ENCODE measurements at regions not wholly inside any gene's neighbourhood (a gene's known extent, or its start where the extent isn't known, plus 50 kb on each side); places are given as distances from the start of the nearest gene placed in this dataset.

GRCh38 chr6:138638604-138639003, 135.0 kb upstream of the CCDC28A start:
- Histone ChIP-seq H2AFZ (ENCODE audit: low read length) (no peak overlapping the region), H3F3A (ENCODE audit: low read depth) (no peaks in the 10 kb centered on the region), H3K9me2 (replicated peaks; ENCODE audit: low read depth, low read length) (no peaks in the 10 kb centered on the region), H4K20me1 (ENCODE audit: insufficient read depth, low read length, poor library complexity, severe bottlenecking) (no peaks in the 10 kb centered on the region), H3K9ac (ENCODE audit: low read depth, low read length, poor library complexity, severe bottlenecking) (no peak overlapping the region), H3K4me2 (ENCODE audit: low read depth, low read length, poor library complexity, severe bottlenecking) (no peak overlapping the region), H3K4me3 (ENCODE audit: low read length, poor library complexity, severe bottlenecking) (no peak overlapping the region), H3K79me2 (ENCODE audit: insufficient read depth, low read length) (no peaks in the 10 kb centered on the region), H3K4me1 (ENCODE audit: insufficient read depth, low read length, poor library complexity, severe bottlenecking) (no peaks in the 10 kb centered on the region), H3K9me3 (ENCODE audit: insufficient read depth, low read depth, low read length) (no peaks in the 10 kb centered on the region), H3K36me3 (ENCODE audit: insufficient read depth, low read length) (no peaks in the 10 kb centered on the region), H3K27me3 (ENCODE audit: insufficient read depth, low read length, poor library complexity, severe bottlenecking) (no peaks in the 10 kb centered on the region)
- no peak for TF ChIP-seq CTCF (conservative IDR thresholded peaks at IDR 0.05; ENCODE audit: low read length)
- no peak for TF ChIP-seq EZH2phosphoT487 (IDR thresholded peaks at IDR 0.05; ENCODE audit: borderline replicate concordance)

- no peaks in the 10 kb centered on the region for H3K4me1 ChIP-seq (ENCODE audit: insufficient read depth, low read length, poor library complexity, severe bottlenecking)
- no peaks in the 10 kb centered on the region for H3K36me3 ChIP-seq (ENCODE audit: insufficient read depth, low read length)
- no peak overlapping the region for H3K9ac ChIP-seq (ENCODE audit: low read depth, low read length, poor library complexity, severe bottlenecking)
- TF ChIP-seq CTCF (conservative IDR thresholded peaks at IDR 0.05; ENCODE audit: low read length), result no peak
- TF ChIP-seq EZH2phosphoT487 (IDR thresholded peaks at IDR 0.05; ENCODE audit: borderline replicate concordance), result no peak
- H2AFZ ChIP-seq (ENCODE audit: low read length), result no peak overlapping the region
- no peaks in the 10 kb centered on the region for H4K20me1 ChIP-seq (ENCODE audit: insufficient read depth, low read length, poor library complexity, severe bottlenecking)
- H3F3A ChIP-seq (ENCODE audit: low read depth), result no peaks in the 10 kb centered on the region
- no peak overlapping the region for H3K4me3 ChIP-seq (ENCODE audit: low read length, poor library complexity, severe bottlenecking)
- no peaks in the 10 kb centered on the region for H3K9me2 ChIP-seq (replicated peaks; ENCODE audit: low read depth, low read length)
- no peaks in the 10 kb centered on the region for H3K9me3 ChIP-seq (ENCODE audit: insufficient read depth, low read depth, low read length)
- H3K79me2 ChIP-seq (ENCODE audit: insufficient read depth, low read length), result no peaks in the 10 kb centered on the region
- H3K27me3 ChIP-seq (ENCODE audit: insufficient read depth, low read length, poor library complexity, severe bottlenecking), result no peaks in the 10 kb centered on the region
- no peak overlapping the region for H3K4me2 ChIP-seq (ENCODE audit: low read depth, low read length, poor library complexity, severe bottlenecking)
These were observed 133.5 kb upstream of the CCDC28A start for GRCh38 chr6:138640028-138640427.

- H3K4me3 ChIP-seq (ENCODE audit: low read length, poor library complexity, severe bottlenecking), result no peak overlapping the region
- H3K36me3 ChIP-seq (ENCODE audit: insufficient read depth, low read length), result no peaks in the 10 kb centered on the region
- H3K27me3 ChIP-seq (ENCODE audit: insufficient read depth, low read length, poor library complexity, severe bottlenecking), result no peaks in the 10 kb centered on the region
- H3K4me1 ChIP-seq (ENCODE audit: insufficient read depth, low read length, poor library complexity, severe bottlenecking), result no peaks in the 10 kb centered on the region
- H4K20me1 ChIP-seq (ENCODE audit: insufficient read depth, low read length, poor library complexity, severe bottlenecking), result no peaks in the 10 kb centered on the region
- H3K9me3 ChIP-seq (ENCODE audit: insufficient read depth, low read depth, low read length), result no peaks in the 10 kb centered on the region
- H3K9me2 ChIP-seq (replicated peaks; ENCODE audit: low read depth, low read length), result no peaks in the 10 kb centered on the region
- TF ChIP-seq CTCF (conservative IDR thresholded peaks at IDR 0.05; ENCODE audit: low read length), result no peak
- TF ChIP-seq EZH2phosphoT487 (IDR thresholded peaks at IDR 0.05; ENCODE audit: borderline replicate concordance), result no peak
- H3K79me2 ChIP-seq (ENCODE audit: insufficient read depth, low read length), result no peaks in the 10 kb centered on the region
- H2AFZ ChIP-seq (ENCODE audit: low read length), result no peak overlapping the region
- H3K4me2 ChIP-seq (ENCODE audit: low read depth, low read length, poor library complexity, severe bottlenecking), result no peak overlapping the region
- no peak overlapping the region for H3K9ac ChIP-seq (ENCODE audit: low read depth, low read length, poor library complexity, severe bottlenecking)
- no peaks in the 10 kb centered on the region for H3F3A ChIP-seq (ENCODE audit: low read depth)
These were observed 130.4 kb upstream of the CCDC28A start for GRCh38 chr6:138643210-138643609.

All from Loucy (cell line).